ENCODE measurements at regions not wholly inside any gene's neighbourhood (a gene's known extent, or its start where the extent isn't known, plus 50 kb on each side); places are given as distances from the start of the nearest gene placed in this dataset.

GRCh38 chr6:55997223-55997874, 122.0 kb upstream of the BMP5 start:
- Mint-ChIP-seq H3K9me3 (ENCODE audit: unreplicated experiment) (peaks cover 6% of the 10 kb centered on the region), H3K4me1 (ENCODE audit: unreplicated experiment) (no peaks in the 10 kb centered on the region), H3K27ac (ENCODE audit: unreplicated experiment) (no peak overlapping the region), H3K27me3 (ENCODE audit: unreplicated experiment) (peaks cover 3% of the 10 kb centered on the region), H3K36me3 (ENCODE audit: low read depth, unreplicated experiment) (peaks cover 2% of the 10 kb centered on the region), H3K4me3 (ENCODE audit: unreplicated experiment) (no peak overlapping the region)
- TF ChIP-seq, protein P1, sequence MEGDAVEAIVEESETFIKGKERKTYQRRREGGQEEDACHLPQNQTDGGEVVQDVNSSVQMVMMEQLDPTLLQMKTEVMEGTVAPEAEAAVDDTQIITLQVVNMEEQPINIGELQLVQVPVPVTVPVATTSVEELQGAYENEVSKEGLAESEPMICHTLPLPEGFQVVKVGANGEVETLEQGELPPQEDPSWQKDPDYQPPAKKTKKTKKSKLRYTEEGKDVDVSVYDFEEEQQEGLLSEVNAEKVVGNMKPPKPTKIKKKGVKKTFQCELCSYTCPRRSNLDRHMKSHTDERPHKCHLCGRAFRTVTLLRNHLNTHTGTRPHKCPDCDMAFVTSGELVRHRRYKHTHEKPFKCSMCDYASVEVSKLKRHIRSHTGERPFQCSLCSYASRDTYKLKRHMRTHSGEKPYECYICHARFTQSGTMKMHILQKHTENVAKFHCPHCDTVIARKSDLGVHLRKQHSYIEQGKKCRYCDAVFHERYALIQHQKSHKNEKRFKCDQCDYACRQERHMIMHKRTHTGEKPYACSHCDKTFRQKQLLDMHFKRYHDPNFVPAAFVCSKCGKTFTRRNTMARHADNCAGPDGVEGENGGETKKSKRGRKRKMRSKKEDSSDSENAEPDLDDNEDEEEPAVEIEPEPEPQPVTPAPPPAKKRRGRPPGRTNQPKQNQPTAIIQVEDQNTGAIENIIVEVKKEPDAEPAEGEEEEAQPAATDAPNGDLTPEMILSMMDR (IDR thresholded peaks at IDR 0.05; ENCODE audit: unreplicated experiment) = no peak
- DNase-seq (ENCODE audit: low spot score) = no peak

DNA sequence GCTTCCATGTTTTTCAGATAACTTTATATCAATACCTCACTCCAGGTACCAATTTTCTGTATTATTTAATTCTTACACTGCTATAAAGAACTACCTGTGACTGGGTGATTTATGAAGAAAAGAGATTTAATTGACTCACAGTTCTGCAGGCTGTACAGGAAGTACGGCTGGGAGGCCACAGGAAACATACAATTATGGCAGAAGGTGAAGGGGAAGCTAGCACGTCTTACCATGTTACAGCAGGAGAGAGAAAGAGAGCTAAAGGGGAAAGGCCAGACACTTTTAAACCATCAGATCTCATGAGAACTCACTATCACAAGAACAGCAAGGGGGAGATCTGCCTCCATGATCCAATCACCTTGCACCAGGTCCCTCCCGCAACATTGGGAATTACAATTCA, 119.1 kb upstream of the BMP5 start:
- DNase-seq (ENCODE audit: low spot score) = no peak
- Mint-ChIP-seq H3K4me3 (ENCODE audit: unreplicated experiment) (no peak overlapping the region), H3K9me3 (ENCODE audit: unreplicated experiment) (peaks cover 6% of the 10 kb centered on the region), H3K36me3 (ENCODE audit: low read depth, unreplicated experiment) (peaks cover 4% of the 10 kb centered on the region), H3K27me3 (ENCODE audit: unreplicated experiment) (peaks cover 3% of the 10 kb centered on the region), H3K27ac (ENCODE audit: unreplicated experiment) (no peak overlapping the region), H3K4me1 (ENCODE audit: unreplicated experiment) (no peaks in the 10 kb centered on the region)
- TF ChIP-seq, protein P1 (IDR thresholded peaks at IDR 0.05; ENCODE audit: unreplicated experiment) = no peak

- Mint-ChIP-seq H3K36me3 (ENCODE audit: low read depth, unreplicated experiment) (peaks cover 4% of the 10 kb centered on the region), H3K9me3 (ENCODE audit: unreplicated experiment) (peaks cover 6% of the 10 kb centered on the region), H3K27me3 (ENCODE audit: unreplicated experiment) (peaks cover 3% of the 10 kb centered on the region), H3K4me3 (ENCODE audit: unreplicated experiment) (no peak overlapping the region), H3K4me1 (ENCODE audit: unreplicated experiment) (no peaks in the 10 kb centered on the region), H3K27ac (ENCODE audit: unreplicated experiment) (no peak overlapping the region)
- TF ChIP-seq, protein P1 (IDR thresholded peaks at IDR 0.05; ENCODE audit: unreplicated experiment) = no peak
- no peak for DNase-seq (ENCODE audit: low spot score)
Measured at GRCh38 chr6:55993418-55993817, 118.0 kb upstream of the BMP5 start.

DNA sequence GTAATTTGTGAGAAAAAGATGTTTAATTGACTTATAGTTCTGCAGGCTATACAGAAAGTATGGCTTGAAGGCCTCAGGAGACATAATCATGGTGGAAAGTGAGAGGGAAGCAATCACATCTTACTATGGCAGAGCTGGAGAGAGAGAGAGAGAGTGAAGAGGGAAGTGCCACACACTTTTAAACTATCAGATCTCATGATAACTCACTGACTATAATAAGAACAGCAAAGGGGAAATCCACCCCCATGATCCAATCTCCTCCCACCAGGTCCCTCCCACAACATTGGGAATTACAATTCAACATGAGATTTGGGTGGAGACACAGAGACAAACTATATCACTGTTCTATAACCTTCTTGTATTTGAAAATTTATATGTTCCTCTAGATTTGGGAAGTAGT, 117.2 kb upstream of the BMP5 start:
- no peak overlapping the region for H3K27ac Mint-ChIP-seq (ENCODE audit: unreplicated experiment)
- no peak for DNase-seq (ENCODE audit: low spot score)
- no peak overlapping the region for H3K4me3 Mint-ChIP-seq (ENCODE audit: unreplicated experiment)
- TF ChIP-seq, protein P1 (IDR thresholded peaks at IDR 0.05; ENCODE audit: unreplicated experiment) = no peak
- no peaks in the 10 kb centered on the region for H3K27me3 Mint-ChIP-seq (ENCODE audit: unreplicated experiment)
- H3K36me3 Mint-ChIP-seq (ENCODE audit: low read depth, unreplicated experiment) = peaks cover 4% of the 10 kb centered on the region
- no peaks in the 10 kb centered on the region for H3K4me1 Mint-ChIP-seq (ENCODE audit: unreplicated experiment)
- peaks cover 6% of the 10 kb centered on the region for H3K9me3 Mint-ChIP-seq (ENCODE audit: unreplicated experiment)

DNA sequence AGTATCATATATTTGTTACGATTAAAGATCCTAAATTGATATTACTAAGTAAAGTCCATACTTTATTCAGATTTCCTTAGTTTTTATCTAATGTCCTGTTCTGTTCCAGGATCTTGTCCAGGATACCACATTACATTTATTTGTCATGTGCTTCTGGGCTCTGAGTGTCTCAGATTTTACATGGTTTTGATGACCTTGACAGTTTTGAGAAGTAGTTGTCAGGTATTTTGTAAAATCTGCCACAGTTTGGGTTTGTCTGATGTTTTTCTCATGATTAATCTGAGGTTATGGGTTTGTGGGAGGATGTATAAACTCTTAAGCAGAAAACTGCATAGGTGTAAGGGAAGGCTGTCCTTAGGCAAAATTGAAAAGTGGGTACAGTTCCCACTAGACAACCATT, 109.9 kb upstream of the BMP5 start:
- H3K4me1 Mint-ChIP-seq (ENCODE audit: unreplicated experiment) = no peaks in the 10 kb centered on the region
- no peaks in the 10 kb centered on the region for H3K9me3 Mint-ChIP-seq (ENCODE audit: unreplicated experiment)
- H3K27ac Mint-ChIP-seq (ENCODE audit: unreplicated experiment) = no peak overlapping the region
- TF ChIP-seq, protein P1 (IDR thresholded peaks at IDR 0.05; ENCODE audit: unreplicated experiment) = no peak
- DNase-seq (ENCODE audit: low spot score) = no peak
- H3K4me3 Mint-ChIP-seq (ENCODE audit: unreplicated experiment) = no peak overlapping the region
- H3K27me3 Mint-ChIP-seq (ENCODE audit: unreplicated experiment) = no peaks in the 10 kb centered on the region
- H3K36me3 Mint-ChIP-seq (ENCODE audit: low read depth, unreplicated experiment) = no peaks in the 10 kb centered on the region
